Smooth muscle cell (in vitro differentiated cells): ENCODE measurements at regions not wholly inside any gene's neighbourhood (a gene's known extent, or its start where the extent isn't known, plus 50 kb on each side); places are given as distances from the start of the nearest gene placed in this dataset.

Experiments used
- DNase-seq: peaks from one replicate; lab custom pipeline; 2025; ENCODE audit not compliant: unreplicated experiment; lab: John Stamatoyannopoulos, UW
- H2AFZ ChIP-seq: fragments of 200-600 bp; sonication (generic); 2 replicates; pipeline ENCODE4 v1.6.0; 2016; ENCODE audit warnings: antibody characterized with exemption, low read depth, mild to moderate bottlenecking
- H3F3A ChIP-seq: fragments of 200-600 bp; sonication (generic); 2 replicates; pipeline ENCODE4 v1.6.0; 2017; ENCODE audit warnings: antibody characterized with exemption, low read depth
- H3K27ac ChIP-seq: fragments of 200-600 bp; sonication (generic); 2 replicates; pipeline ENCODE4 v1.5.1; 2016; ENCODE audit warnings: low read depth, mild to moderate bottlenecking
- H3K27me3 ChIP-seq: fragments of 200-600 bp; sonication (generic); 2 replicates; pipeline ENCODE4 v1.6.1; 2016; ENCODE audit warnings: low read depth, mild to moderate bottlenecking
- H3K36me3 ChIP-seq: fragments of 200-600 bp; sonication (generic); 2 replicates; pipeline ENCODE4 v1.5.1; 2016; ENCODE audit warnings: low read depth
- H3K4me1 ChIP-seq: fragments of 200-600 bp; sonication (generic); 2 replicates; pipeline ENCODE4 v1.5.1; 2016; ENCODE audit warnings: low read depth
- H3K4me2 ChIP-seq: fragments of 200-600 bp; sonication (generic); 2 replicates; pipeline ENCODE4 v1.6.0; 2016; ENCODE audit warnings: mild to moderate bottlenecking
- H3K4me3 ChIP-seq: fragments of 200-600 bp; sonication (generic); 2 replicates; pipeline ENCODE4 v1.5.1; 2016; ENCODE audit warnings: mild to moderate bottlenecking
- H3K79me2 ChIP-seq: fragments of 200-600 bp; sonication (generic); 2 replicates; pipeline ENCODE4 v1.6.0; 2016; ENCODE audit warnings: low read depth, mild to moderate bottlenecking
- H3K9ac ChIP-seq: fragments of 200-600 bp; sonication (generic); 2 replicates; pipeline ENCODE4 v1.6.0; 2016; ENCODE audit warnings: low read depth
- H3K9me3 ChIP-seq: fragments of 200-600 bp; sonication (generic); replicated peaks from 2 replicates; pipeline ENCODE4 v1.5.1; 2016; ENCODE audit warnings: low read depth
- H4K20me1 ChIP-seq: fragments of 200-600 bp; sonication (generic); 2 replicates; pipeline ENCODE4 v1.6.0; 2016; ENCODE audit warnings: low read depth
- CTCF ChIP-seq: fragments of 200-600 bp; sonication (generic); IDR thresholded peaks from 2 replicates; pipeline ENCODE4 v1.5.1; 2017; ENCODE audit warnings: borderline replicate concordance, mild to moderate bottlenecking, antibody characterized with exemption; ENCODE audit not compliant: insufficient read depth, poor library complexity, severe bottlenecking
- WGBS: methylation state at CpG from one replicate; pipeline ENCODE4 v1.1.7; 2016; ENCODE audit warnings: low lambda C conversion rate; 5-methylcytosine and 5-hydroxymethylcytosine counted together

DNA sequence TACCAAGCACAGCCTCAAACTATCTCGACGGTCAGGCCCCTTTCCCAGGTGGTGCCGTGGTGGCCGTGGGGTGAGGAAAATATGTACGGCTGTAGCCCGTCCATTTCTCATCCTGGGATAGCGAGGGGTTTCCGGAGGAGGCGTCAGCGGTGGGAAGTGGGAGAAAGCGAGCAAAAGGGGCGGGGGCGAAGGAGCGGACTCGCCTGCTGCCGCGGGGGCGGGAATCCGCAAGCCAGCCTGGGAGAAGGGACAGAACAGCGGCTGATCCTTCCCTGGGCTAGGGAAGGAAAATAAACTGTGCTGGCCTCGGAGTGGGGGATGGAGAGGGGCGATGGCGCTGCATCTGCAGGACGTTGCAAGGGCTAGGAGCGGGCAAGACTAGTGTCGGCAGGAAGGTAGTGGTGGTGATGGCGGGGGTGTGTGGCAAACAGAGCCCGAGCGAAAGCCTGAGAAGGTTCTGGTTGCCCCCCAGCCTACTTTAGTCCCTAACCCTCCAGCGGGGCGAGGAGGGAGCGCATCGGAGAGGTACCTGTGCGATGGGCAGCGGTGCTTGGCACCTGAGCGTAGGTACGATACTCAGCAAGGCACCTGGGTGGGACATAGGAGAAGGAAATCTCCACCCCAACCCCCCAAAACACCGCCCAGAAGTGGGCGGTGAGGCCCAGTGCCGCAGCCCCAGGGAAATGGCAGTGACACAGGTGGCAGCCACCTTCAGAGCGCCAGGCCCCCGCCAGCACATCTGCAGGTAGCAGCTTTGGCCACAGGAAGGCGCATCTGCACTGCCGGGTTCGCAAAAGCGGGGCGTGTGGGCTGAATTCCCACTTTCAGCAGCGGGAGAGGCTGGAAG is 49.9 kb upstream of the STEAP1B start:
- Histone ChIP-seq H3K4me1 (no peaks in the 10 kb centered on the region), H3F3A (no peaks in the 10 kb centered on the region), H2AFZ (peak overlapping the region; percentile 81), H3K9ac (no peak overlapping the region), H4K20me1 (no peaks in the 10 kb centered on the region), H3K27me3 (peaks cover 16% of the 10 kb centered on the region), H3K27ac (no peak overlapping the region), H3K4me3 (peak overlapping the region; percentile 46), H3K9me3 (no peaks in the 10 kb centered on the region), H3K36me3 (no peaks in the 10 kb centered on the region), H3K79me2 (no peaks in the 10 kb centered on the region), H3K4me2 (peak overlapping the region; percentile 86)
- 3% methylated on average over 48 of the region's 48 CpGs for WGBS
- no peak for DNase-seq
- peak; percentile 39 for TF ChIP-seq CTCF
